Right atrium auricular region (tissue), 2 donors: ENCODE measurements at regions not wholly inside any gene's neighbourhood (a gene's known extent, or its start where the extent isn't known, plus 50 kb on each side); places are given as distances from the start of the nearest gene placed in this dataset.

Experiments
- DNase-seq: peaks from one replicate; pipeline ENCODE4 v3.0.0-alpha.2; 2019; ENCODE audit warnings: low spot score
- H3K27ac ChIP-seq, 2 donors: fragments of 200-600 bp; sonication (generic); 1 replicate in 1 of 2; 2 replicates in 1 of 2; pipeline ENCODE4 v1.5.1; 2016 to 2019
- H3K27me3 ChIP-seq, 2 donors: fragments of 200-600 bp; sonication (generic); one replicate each; pipeline versions ENCODE4 v1.5.1 to v1.6.0; 2017 to 2019
- H3K36me3 ChIP-seq: fragments of 200-600 bp; sonication (generic); one replicate; pipeline ENCODE4 v1.5.1; 2016
- H3K4me1 ChIP-seq, 2 donors: fragments of 200-600 bp; sonication (generic); one replicate each; pipeline versions ENCODE4 v1.5.1 to v1.6.0; 2017 to 2019
- H3K4me3 ChIP-seq, 2 donors: fragments of 200-600 bp; sonication (generic); 1 replicate in 1 of 2; 2 replicates in 1 of 2; pipeline ENCODE4 v1.5.1; 2017 to 2019; ENCODE audit warnings: mild to moderate bottlenecking in 1 of 2, moderate library complexity in 1 of 2
- H3K9me3 ChIP-seq, 2 donors: fragments of 200-600 bp; sonication (generic); one replicate each; pipeline ENCODE4 v1.5.1; 2019
- TF ChIP-seq, protein P1 (sequence below), 2 donors: fragments of 200-600 bp; sonication (generic); IDR thresholded peaks; one replicate each; pipeline ENCODE4 v1.5.1; 2019; ENCODE audit warnings: antibody characterized with exemption in 2 of 2

DNA sequence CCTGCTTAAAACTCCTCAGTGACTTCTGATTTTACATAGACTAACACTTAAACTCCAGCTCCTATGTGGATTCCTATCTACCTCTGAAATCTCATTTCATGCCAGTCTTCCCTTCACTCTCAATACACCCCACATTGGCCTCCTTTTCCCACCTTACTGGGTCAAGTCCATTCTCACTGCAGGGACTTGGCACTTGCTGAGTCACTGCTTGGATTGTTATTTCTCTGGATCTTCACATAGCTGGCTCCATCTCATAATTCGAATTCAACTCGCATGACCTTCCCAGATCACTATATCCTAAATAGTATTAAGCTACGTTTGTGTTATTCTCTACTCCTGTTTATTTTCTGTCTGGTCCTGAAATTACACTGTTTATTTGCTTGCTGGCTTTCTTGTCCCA is 59.6 kb upstream of the FRMD4B start:
- Histone ChIP-seq H3K4me3 (peak overlapping the region; percentile 29 to 42), H3K27me3 (no peaks in the 10 kb centered on the region), H3K4me1 (peaks cover 0 to 7% of the 10 kb centered on the region in 2 donors), H3K27ac (peak overlapping the region; percentile 53 to 66), H3K36me3 (no peaks in the 10 kb centered on the region), H3K9me3 (no peaks in the 10 kb centered on the region)
- TF ChIP-seq, protein P1, sequence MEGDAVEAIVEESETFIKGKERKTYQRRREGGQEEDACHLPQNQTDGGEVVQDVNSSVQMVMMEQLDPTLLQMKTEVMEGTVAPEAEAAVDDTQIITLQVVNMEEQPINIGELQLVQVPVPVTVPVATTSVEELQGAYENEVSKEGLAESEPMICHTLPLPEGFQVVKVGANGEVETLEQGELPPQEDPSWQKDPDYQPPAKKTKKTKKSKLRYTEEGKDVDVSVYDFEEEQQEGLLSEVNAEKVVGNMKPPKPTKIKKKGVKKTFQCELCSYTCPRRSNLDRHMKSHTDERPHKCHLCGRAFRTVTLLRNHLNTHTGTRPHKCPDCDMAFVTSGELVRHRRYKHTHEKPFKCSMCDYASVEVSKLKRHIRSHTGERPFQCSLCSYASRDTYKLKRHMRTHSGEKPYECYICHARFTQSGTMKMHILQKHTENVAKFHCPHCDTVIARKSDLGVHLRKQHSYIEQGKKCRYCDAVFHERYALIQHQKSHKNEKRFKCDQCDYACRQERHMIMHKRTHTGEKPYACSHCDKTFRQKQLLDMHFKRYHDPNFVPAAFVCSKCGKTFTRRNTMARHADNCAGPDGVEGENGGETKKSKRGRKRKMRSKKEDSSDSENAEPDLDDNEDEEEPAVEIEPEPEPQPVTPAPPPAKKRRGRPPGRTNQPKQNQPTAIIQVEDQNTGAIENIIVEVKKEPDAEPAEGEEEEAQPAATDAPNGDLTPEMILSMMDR (IDR thresholded peaks at IDR 0.05): no peak
- no peak for DNase-seq

DNA sequence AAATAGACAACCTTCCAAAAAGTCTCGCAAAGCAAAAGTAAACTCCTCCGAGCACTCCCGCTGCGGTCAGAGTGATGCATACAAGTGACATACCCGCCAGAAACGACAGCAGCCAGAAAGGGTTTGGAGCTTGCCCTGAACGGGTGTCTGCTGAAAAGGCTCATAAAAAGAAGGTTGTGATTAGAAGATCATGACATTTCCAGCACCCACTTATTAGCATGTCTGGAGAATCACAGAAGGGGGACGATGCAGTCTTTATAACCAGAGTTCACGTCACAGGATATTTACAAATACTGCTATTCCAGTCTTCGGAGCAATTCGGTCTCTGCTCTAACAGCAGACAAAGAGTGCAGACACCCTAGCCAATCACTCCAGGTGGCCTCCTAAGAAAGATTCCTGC is 59.1 kb upstream of the FRMD4B start:
- peak overlapping the region; percentile 53 to 66 for H3K27ac ChIP-seq
- no peaks in the 10 kb centered on the region for H3K9me3 ChIP-seq
- H3K4me1 ChIP-seq: peaks cover 0 to 7% of the 10 kb centered on the region in 2 donors
- TF ChIP-seq, protein P1 (IDR thresholded peaks at IDR 0.05): no peak
- H3K27me3 ChIP-seq: no peaks in the 10 kb centered on the region
- H3K36me3 ChIP-seq: no peaks in the 10 kb centered on the region
- H3K4me3 ChIP-seq: peak overlapping the region; percentile 29 to 42
- no peak for DNase-seq

DNA sequence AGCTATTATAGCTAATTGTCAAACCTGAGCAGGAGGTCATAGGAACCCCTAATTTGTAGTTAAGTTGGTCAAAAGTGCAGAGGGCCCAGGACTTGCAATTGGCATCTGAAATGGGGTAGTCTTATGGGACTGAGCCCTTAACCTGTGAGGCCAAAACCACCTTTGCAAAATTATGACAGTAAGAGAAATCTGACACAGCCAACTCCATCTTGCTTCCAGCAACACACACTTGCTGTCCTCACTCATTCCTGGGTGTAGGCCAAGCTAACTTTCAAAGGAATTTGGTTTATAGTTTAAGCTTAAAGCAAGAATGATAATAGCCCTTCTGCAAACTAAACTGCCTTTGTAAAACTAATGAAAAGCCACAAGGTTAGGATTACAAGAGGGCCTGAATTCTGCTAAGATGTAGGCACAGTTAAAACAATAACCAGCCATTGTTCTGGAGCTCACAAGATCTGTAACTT is 57.6 kb upstream of the FRMD4B start:
- no peaks in the 10 kb centered on the region for H3K9me3 ChIP-seq
- H3K4me1 ChIP-seq: peaks cover 0 to 7% of the 10 kb centered on the region in 2 donors
- DNase-seq: no peak
- TF ChIP-seq, protein P1 (IDR thresholded peaks at IDR 0.05): no peak
- H3K27ac ChIP-seq: no peak overlapping the region
- H3K36me3 ChIP-seq: no peaks in the 10 kb centered on the region
- H3K27me3 ChIP-seq: no peaks in the 10 kb centered on the region
- no peak overlapping the region for H3K4me3 ChIP-seq

DNA sequence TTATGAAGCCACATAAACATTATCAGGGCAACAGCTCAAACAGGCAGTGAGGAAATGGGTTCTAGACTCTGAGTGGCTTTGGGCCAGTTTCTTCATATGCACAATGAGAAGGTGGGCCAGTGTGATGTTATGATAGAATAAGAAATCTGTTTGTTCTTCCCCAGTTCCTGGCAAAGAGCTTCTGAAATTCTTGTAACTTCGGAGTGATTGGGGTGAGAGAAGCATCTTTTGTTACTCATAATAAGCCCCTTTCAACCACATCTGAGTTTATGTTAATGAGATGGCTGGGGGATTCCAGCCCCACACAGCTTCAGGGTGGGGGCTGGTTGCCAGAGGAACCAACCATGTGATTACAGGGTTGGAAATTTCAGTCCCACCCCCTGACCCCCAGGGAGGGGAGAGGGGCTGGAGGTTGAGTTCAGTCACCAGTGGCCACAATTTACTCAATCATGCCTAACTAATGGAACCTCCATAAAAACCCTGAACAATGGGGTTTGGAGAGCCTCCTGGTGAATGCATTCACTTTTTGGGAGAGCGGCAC is 57.0 kb upstream of the FRMD4B start:
- H3K36me3 ChIP-seq: no peaks in the 10 kb centered on the region
- TF ChIP-seq, protein P1 (IDR thresholded peaks at IDR 0.05): no peak
- no peaks in the 10 kb centered on the region for H3K9me3 ChIP-seq
- DNase-seq: no peak
- no peaks in the 10 kb centered on the region for H3K27me3 ChIP-seq
- H3K27ac ChIP-seq: no peak overlapping the region
- H3K4me3 ChIP-seq: no peak overlapping the region
- peaks cover 0 to 7% of the 10 kb centered on the region in 2 donors for H3K4me1 ChIP-seq

DNA sequence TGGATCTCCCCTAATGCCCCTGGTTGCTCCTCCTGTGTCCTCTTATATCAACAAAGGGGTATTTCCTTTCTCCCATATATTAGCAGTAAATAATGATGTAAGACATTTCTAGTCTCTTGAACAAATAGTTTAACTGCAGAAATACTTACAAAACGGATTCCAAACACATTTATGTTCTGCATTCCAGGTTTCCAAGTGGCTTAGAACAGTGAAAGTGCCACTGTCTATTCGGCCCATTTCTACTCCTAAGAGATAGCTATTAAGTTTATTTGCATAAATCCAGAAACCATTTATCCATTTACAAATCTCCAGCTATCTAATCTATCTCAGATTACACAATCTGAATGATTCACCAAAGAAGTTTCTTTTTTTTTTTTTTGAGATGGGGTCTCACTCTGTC is 55.8 kb upstream of the FRMD4B start:
- peaks cover 0 to 7% of the 10 kb centered on the region in 2 donors for H3K4me1 ChIP-seq
- no peak overlapping the region for H3K4me3 ChIP-seq
- H3K27me3 ChIP-seq: no peaks in the 10 kb centered on the region
- H3K27ac ChIP-seq: no peak overlapping the region
- no peak for DNase-seq
- no peaks in the 10 kb centered on the region for H3K36me3 ChIP-seq
- TF ChIP-seq, protein P1 (IDR thresholded peaks at IDR 0.05): no peak
- no peaks in the 10 kb centered on the region for H3K9me3 ChIP-seq

DNA sequence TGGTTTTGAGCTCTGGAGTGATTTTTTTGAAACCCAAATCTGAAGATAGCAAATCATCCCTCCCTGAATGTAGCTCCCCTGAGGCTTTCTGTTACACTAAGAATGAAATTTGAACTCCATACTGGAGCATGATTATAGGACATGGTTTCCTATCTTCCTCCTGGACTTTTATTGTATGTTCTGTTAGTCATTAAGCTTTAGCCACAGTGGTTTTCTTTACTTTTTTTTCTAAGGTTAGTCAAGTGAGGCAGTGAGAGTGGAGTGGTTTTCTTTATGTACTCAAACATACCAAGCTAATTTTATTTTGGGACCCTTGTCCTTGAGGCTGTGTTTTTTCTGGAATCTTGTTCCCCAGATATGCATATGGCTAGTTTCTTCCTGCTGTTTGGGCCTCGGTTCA is 55.2 kb upstream of the FRMD4B start:
- Histone ChIP-seq H3K27ac (no peak overlapping the region), H3K4me1 (peaks cover 0 to 7% of the 10 kb centered on the region in 2 donors), H3K36me3 (no peaks in the 10 kb centered on the region), H3K9me3 (no peaks in the 10 kb centered on the region), H3K4me3 (no peak overlapping the region), H3K27me3 (no peaks in the 10 kb centered on the region)
- TF ChIP-seq, protein P1 (IDR thresholded peaks at IDR 0.05): no peak
- no peak for DNase-seq
